Mammary epithelial cell (primary cell): ENCODE measurements at regions not wholly inside any gene's neighbourhood (a gene's known extent, or its start where the extent isn't known, plus 50 kb on each side); places are given as distances from the start of the nearest gene placed in this dataset.

Source experiments
- EZH2 ChIP-seq: IDR thresholded peaks from 2 replicates; pipeline ENCODE4 v1.6.1; 2012; ENCODE audit warnings: low read length, inconsistent platforms, borderline replicate concordance
- TF ChIP-seq, protein P1 (sequence below), 2 donors: IDR thresholded peaks in 1 of 2; conservative IDR thresholded peaks in 1 of 2; 2 replicates each; pipeline ENCODE4 v1.5.1; 2011 to 2012; ENCODE audit warnings: inconsistent platforms in 2 of 2, low read length in 2 of 2, mild to moderate bottlenecking in 2 of 2, control low read depth in 1 of 2, low read depth in 1 of 2; ENCODE audit not compliant: insufficient read depth in 1 of 2; ENCODE audit errors: extremely low read depth in 1 of 2

DNA sequence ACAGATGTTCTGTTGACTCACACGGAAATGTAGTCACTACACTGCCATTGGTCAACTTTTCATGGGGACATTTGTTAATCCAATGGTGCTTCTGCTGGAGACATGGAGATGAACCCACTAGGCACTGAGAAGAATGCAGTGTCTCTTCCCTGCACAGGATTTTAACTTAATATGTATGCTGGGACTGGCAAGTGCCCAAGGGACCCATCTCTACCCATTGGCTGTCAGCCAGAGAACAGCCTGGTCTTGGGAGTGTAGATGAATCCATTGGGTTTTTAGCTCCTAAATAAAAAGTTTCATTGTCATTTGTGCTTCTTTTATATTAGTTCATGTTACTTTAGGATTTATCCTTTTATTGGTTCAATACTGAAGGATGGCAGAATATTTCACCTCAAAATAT, 195.8 kb upstream of the CDH6 start:
- TF ChIP-seq, protein P1, sequence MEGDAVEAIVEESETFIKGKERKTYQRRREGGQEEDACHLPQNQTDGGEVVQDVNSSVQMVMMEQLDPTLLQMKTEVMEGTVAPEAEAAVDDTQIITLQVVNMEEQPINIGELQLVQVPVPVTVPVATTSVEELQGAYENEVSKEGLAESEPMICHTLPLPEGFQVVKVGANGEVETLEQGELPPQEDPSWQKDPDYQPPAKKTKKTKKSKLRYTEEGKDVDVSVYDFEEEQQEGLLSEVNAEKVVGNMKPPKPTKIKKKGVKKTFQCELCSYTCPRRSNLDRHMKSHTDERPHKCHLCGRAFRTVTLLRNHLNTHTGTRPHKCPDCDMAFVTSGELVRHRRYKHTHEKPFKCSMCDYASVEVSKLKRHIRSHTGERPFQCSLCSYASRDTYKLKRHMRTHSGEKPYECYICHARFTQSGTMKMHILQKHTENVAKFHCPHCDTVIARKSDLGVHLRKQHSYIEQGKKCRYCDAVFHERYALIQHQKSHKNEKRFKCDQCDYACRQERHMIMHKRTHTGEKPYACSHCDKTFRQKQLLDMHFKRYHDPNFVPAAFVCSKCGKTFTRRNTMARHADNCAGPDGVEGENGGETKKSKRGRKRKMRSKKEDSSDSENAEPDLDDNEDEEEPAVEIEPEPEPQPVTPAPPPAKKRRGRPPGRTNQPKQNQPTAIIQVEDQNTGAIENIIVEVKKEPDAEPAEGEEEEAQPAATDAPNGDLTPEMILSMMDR (conservative IDR thresholded peaks at IDR 0.05 in 1 of 2, IDR thresholded peaks at IDR 0.05 in 1 of 2; ENCODE audit: extremely low read depth in 1 of 2, insufficient read depth in 1 of 2, low read depth in 1 of 2, low read length in 2 of 2), result no peak
- no peak for TF ChIP-seq EZH2
